Activated CD8-positive, alpha-beta memory T cell treated with anti-CD3 and anti-CD28 coated beads, Interleukin-2, amount 10 ng/mL, durations not matched to agents 7 days and 5 days (primary cell): ENCODE measurements at regions not wholly inside any gene's neighbourhood (a gene's known extent, or its start where the extent isn't known, plus 50 kb on each side); places are given as distances from the start of the nearest gene placed in this dataset.
"Not testable (repeated sequence)": the region's sequence is repeated elsewhere in the genome, so short reads cannot be mapped to it uniquely, and the experiment has no call there.

Source experiments
- ATAC-seq: fragments of 150-1000 bp; cut with Tn5 transposase; one replicate; pipeline ENCODE4 v1.10.0; 2021; ENCODE audit warnings: moderate library complexity
- CTCF ChIA-PET: fragments of 350-600 bp; sonication (Branson Sonifier 250); formaldehyde crosslinking; loops from one replicate; lab custom pipeline; 2021; ENCODE audit warnings: antibody characterized with exemption; lab: Charles Lee
- DNase-seq: peaks from one replicate; pipeline ENCODE4 v3.0.0-alpha.2; 2020
- H3K27ac Mint-ChIP-seq: one replicate; pipeline ENCODE4 v1.8.0; 2021; ENCODE audit warnings: mild to moderate bottlenecking, mixed read lengths
- H3K27me3 Mint-ChIP-seq: one replicate; pipeline ENCODE4 v1.8.0; 2021; ENCODE audit warnings: mixed read lengths
- H3K36me3 Mint-ChIP-seq: one replicate; pipeline ENCODE4 v1.8.0; 2021; ENCODE audit warnings: mild to moderate bottlenecking, mixed read lengths
- H3K4me1 Mint-ChIP-seq: one replicate; pipeline ENCODE4 v1.8.0; 2021; ENCODE audit warnings: mixed read lengths
- H3K4me3 Mint-ChIP-seq: one replicate; pipeline ENCODE4 v1.8.0; 2021; ENCODE audit warnings: mild to moderate bottlenecking, moderate library complexity, mixed read lengths
- H3K9me3 Mint-ChIP-seq: one replicate; pipeline ENCODE4 v1.8.0; 2022; ENCODE audit warnings: low read depth, mixed read lengths

DNA sequence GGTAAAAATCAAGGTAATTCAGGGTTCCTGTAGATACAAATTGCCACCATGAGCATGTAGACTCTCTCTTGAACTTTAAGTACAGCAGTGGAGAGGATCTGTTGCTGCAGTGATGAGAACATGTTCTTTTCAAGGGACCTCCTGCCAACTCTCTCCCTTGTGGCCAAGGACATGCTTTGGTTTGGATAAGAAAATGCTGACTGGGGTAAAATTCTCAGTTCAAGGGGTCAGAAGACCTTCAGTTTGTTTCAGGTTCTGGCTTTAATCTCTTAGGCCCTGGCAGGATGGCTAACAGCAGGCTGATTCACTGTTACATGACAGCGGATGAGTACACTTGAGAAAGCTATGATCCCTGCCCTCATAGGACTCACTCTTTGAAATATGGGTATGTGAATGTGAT lies 299.2 kb upstream of the NMUR2 start:
- Mint-ChIP-seq H3K27ac (no peak overlapping the region), H3K36me3 (no peaks in the 10 kb centered on the region), H3K4me3 (no peak overlapping the region), H3K9me3 (peaks cover 3% of the 10 kb centered on the region), H3K4me1 (no peaks in the 10 kb centered on the region), H3K27me3 (no peaks in the 10 kb centered on the region)
- no peak for DNase-seq
- ATAC-seq, result no peak
- CTCF ChIA-PET, result no interaction called here

DNA sequence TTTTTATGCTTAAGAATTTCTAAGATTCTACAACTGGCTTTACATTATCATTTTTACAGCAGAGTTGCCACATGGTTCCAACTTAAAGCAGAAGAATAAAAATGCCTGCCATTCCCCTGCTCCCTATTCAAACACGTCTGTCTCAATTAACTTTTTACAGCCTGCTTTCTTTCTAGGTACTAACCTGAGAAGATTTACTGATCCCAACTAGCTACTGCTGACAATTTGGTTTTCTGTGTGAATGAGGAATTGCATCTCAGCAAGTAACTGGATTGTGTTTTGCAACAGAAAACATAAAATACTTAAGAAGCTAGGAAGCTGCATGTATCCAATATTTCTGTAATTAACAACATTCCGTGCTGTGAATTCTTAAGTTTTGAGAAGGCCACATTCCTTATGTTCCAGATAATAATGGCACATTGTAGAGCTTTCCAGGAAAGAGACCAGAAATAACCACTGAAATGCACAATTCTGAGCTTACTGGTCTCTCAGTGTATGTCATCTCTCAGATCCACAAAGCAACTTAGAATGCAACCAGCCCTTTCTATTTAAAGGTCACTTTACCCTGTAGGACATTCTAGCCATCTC lies 306.8 kb upstream of the NMUR2 start:
- Mint-ChIP-seq H3K27me3 (no peaks in the 10 kb centered on the region), H3K27ac (no peak overlapping the region), H3K36me3 (no peaks in the 10 kb centered on the region), H3K4me3 (no peak overlapping the region), H3K9me3 (peaks cover 5% of the 10 kb centered on the region), H3K4me1 (no peaks in the 10 kb centered on the region)
- CTCF ChIA-PET, result no interaction called here
- no peak for ATAC-seq
- no peak for DNase-seq

DNA sequence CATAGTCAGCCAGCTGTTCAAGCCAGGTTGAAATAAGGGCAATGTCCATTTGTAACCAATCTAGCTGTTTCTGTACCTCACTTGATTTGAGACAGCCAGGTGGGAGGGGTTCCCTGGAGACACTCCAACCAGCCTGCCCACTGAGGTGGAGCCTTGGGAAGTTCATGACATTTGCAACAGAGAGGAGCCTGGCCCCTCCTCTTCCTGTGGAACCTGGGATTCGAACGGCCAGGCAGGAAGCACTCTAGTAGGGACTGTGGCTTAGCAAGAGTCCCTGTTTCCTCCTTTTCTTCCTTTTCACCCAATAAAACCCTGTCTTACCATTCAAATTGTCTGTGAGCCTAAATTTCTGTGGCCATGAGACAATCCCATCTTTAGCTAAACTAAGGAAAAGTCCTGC lies 312.3 kb upstream of the NMUR2 start:
- Mint-ChIP-seq H3K27ac (no peak overlapping the region), H3K4me1 (no peaks in the 10 kb centered on the region), H3K36me3 (no peaks in the 10 kb centered on the region), H3K27me3 (no peaks in the 10 kb centered on the region), H3K9me3 (peaks cover 3% of the 10 kb centered on the region), H3K4me3 (no peak overlapping the region)
- ATAC-seq, result no peak
- CTCF ChIA-PET, result no interaction called here
- no peak for DNase-seq

DNA sequence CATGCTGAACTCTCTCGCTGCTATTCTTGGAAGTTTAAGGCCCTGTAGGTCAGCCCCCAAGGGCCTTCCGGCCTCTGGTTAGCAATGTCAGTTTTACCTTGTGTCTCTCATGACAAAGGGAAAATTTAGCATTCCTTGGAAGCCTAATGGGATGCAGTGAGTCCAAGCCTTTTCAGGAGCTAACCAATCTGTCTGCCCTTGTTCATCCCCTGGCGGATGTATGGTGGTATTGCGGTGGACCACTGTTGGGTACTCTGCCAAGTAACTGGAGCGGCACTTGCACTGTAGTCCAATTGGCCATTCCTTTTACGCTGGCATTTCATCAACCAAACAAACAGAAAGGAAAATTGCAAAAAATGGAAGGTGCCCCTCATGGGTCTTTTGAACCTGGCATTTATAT lies 318.4 kb upstream of the NMUR2 start:
- Mint-ChIP-seq H3K9me3 (peaks cover 6% of the 10 kb centered on the region), H3K36me3 (no peaks in the 10 kb centered on the region), H3K4me1 (no peaks in the 10 kb centered on the region), H3K4me3 (no peak overlapping the region), H3K27me3 (no peaks in the 10 kb centered on the region), H3K27ac (no peak overlapping the region)
- no peak for ATAC-seq
- DNase-seq, result no peak
- CTCF ChIA-PET, result no interaction called here

DNA sequence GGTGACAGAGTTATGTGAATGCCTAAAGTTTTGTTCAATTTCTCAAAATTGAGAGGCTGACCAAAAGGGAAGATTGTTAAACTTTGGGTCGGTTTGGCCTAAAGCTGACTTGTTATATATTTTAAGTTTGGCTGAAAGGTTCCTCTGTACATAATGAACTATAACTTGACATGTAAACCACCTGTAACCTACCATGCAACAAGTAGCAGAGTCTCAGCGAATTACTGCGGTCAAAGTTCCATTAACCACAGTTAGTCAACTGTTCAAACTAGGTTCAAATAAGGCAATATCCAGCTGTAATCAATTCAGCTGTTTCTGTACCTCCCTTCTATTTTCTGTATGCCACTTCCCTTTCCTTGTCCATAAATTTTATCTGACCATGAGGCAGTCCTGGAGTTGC lies 325.1 kb upstream of the NMUR2 start:
- DNase-seq (no peak), ATAC-seq (no peak)
- Mint-ChIP-seq H3K4me1 (no peaks in the 10 kb centered on the region), H3K27ac (no peak overlapping the region), H3K4me3 (no peak overlapping the region), H3K36me3 (no peaks in the 10 kb centered on the region), H3K27me3 (no peaks in the 10 kb centered on the region), H3K9me3 (no peaks in the 10 kb centered on the region)
- CTCF ChIA-PET, result no interaction called here

DNA sequence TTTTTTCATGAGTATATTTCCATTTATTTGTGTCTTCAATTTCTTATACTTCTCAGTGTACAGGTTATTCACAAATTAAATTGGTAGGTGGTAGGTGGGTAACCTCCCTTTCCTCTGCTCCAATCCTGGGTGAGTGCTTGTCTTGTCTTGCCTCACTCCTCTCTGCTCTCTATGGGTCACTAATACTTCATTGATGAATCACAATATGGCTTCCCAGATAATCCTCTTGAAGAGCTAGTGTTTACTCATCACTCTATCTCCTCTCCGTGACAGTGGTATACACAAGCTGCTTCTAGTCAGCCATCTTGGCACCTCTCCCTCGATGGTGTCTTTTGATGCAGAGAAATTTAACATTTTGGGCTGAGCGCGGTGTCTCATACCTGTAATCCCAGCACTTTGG lies 331.8 kb upstream of the NMUR2 start:
- Mint-ChIP-seq H3K4me1 (no peaks in the 10 kb centered on the region), H3K27ac (no peak overlapping the region), H3K9me3 (peaks cover 9% of the 10 kb centered on the region), H3K4me3 (no peak overlapping the region), H3K27me3 (no peaks in the 10 kb centered on the region), H3K36me3 (no peaks in the 10 kb centered on the region)
- CTCF ChIA-PET, result no interaction called here
- DNase-seq (no peak), ATAC-seq (no peak)

DNA sequence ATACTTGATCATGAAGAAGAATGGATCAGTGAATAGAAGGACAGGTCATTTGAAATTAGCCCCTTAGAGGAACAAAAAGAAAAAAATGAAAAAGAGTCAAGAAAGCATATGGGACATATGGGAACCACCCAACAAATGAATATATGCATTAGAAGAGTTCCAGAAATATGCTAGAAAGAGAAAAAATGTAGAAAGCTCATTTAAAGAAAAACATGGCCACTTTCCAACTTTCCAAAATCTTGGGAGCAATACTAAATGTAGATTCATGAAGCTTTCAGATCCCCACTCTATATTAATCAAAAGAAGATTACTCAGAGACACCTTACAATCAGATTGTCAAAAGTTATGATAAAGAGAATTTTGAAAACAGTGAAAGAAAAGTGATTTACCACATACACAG lies 334.8 kb upstream of the NMUR2 start:
- ATAC-seq (no peak), DNase-seq (no peak)
- Mint-ChIP-seq H3K36me3 (no peaks in the 10 kb centered on the region), H3K27ac (no peak overlapping the region), H3K9me3 (peaks cover 9% of the 10 kb centered on the region), H3K27me3 (no peaks in the 10 kb centered on the region), H3K4me1 (no peaks in the 10 kb centered on the region), H3K4me3 (no peak overlapping the region)
- CTCF ChIA-PET, result no interaction called here

DNA sequence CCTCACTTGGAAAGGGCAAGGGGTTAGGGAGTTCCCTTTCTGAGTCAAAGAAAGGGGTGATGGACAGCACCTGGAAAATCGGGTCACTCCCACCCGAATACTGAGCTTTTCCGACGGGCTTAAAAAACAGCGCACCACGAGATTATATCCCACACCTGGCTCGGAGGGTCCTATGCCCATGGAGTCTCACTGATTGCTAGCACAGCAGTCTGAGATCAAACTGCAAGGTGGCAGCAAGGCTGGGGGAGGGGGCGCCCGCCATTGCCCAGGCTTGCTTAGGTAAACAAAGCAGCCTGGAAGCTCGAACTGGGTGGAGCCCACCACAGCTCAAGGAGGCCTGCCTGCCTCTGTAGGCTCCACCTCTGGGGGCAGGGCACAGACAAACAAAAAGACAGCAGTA lies 336.0 kb upstream of the NMUR2 start:
- H3K27me3 Mint-ChIP-seq, result not testable (repeated sequence)

DNA sequence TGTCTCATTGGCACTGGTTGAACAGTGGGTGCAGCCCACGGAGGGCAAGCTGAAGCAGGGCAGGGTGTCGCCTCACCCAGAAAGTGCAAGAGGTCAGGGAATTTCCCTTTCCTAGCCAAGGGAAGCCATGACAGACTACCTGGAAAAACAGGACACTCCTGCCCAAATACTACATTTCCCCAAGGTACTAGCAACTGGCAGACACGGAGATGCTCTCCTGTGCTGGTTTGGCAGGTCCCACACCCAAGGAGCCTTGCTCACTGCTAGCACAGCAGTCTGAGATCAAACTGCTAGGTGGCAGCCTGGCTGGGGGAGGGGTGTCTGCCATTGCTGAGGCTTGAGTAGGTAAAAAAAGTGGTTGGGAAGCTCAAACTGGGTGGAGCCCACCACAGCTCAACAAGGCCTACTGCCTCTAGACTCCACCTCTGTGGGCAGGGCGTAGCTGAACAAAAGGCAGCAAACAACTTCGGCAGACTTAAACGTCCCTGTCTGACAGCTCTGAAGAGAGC lies 382.7 kb upstream of the NMUR2 start:
- DNase-seq, H3K4me1 Mint-ChIP-seq, CTCF ChIA-PET, H3K36me3 Mint-ChIP-seq, H3K4me3 Mint-ChIP-seq, H3K27ac Mint-ChIP-seq, H3K9me3 Mint-ChIP-seq, H3K27me3 Mint-ChIP-seq, ATAC-seq: not testable (repeated sequence)

More for the DNA sequence above, 336.0 kb upstream of the NMUR2 start:
- H3K27ac Mint-ChIP-seq, ATAC-seq, DNase-seq, H3K36me3 Mint-ChIP-seq, H3K4me3 Mint-ChIP-seq, CTCF ChIA-PET, H3K4me1 Mint-ChIP-seq, H3K9me3 Mint-ChIP-seq: not testable (repeated sequence)

DNA sequence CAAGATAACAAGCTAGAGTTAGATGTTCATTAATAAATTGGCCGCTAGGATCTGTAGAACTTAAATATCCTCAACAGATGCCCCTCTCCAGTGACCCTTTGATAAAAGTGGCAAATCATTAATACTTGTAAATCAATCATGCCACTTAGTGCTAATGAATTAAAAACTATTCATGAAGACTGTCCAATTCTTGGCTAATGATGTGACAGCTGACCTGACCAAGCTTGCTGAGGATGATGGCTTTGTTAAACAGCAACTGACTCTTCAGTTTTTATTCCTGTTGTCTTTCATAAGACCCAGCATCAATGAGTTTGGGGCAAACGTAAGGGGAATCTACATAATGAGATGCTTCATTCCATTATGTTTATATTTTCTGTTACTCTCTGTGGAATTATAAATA lies 396.8 kb upstream of the NMUR2 start:
- ATAC-seq (no peak), DNase-seq (no peak)
- CTCF ChIA-PET, result no interaction called here
- H3K27ac Mint-ChIP-seq, result no peak overlapping the region
- no peaks in the 10 kb centered on the region for H3K9me3 Mint-ChIP-seq
- no peaks in the 10 kb centered on the region for H3K27me3 Mint-ChIP-seq
- no peak overlapping the region for H3K4me3 Mint-ChIP-seq
- no peaks in the 10 kb centered on the region for H3K36me3 Mint-ChIP-seq
- H3K4me1 Mint-ChIP-seq, result no peaks in the 10 kb centered on the region

DNA sequence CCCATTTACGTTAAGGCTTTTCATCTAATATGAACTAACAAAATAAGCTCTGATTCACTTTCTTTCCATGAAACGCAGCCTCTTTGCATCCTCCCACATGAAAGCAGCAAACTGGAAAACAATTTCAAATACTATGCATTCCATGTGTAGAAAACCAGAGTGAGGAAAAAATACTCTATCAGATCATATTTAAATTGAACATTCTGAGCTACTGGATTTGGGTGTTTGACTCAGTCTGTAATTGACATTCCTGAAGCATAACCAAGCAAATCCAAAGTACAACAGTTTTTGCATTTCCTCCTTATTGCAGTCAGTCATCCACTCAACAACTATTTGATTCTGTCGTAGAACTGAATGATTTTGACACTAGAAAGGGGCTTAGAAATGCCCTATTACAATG lies 399.1 kb upstream of the NMUR2 start:
- H3K4me1 Mint-ChIP-seq, result no peaks in the 10 kb centered on the region
- DNase-seq (no peak), ATAC-seq (no peak)
- no peaks in the 10 kb centered on the region for H3K9me3 Mint-ChIP-seq
- no peaks in the 10 kb centered on the region for H3K36me3 Mint-ChIP-seq
- CTCF ChIA-PET, result no interaction called here
- H3K27ac Mint-ChIP-seq, result no peak overlapping the region
- no peak overlapping the region for H3K4me3 Mint-ChIP-seq
- no peaks in the 10 kb centered on the region for H3K27me3 Mint-ChIP-seq

DNA sequence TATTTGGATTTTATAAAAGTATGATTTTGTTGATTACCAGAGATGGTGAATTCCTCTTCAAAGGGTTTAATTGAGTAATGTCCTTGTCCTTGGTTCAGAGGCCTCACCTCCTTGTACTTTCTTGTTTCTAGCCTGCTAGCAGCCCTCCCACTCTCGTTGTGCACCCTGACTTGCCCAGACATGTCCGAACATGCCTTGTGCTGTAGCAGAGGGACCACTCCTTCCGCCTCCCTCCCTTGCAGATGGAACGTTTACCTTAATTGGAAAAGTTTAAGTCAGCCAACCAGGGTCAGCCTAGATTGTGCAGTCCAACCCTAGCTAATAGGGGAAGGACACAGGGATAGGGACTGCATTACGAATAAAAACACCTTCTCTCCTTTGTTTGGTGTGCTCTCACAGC lies 406.9 kb upstream of the NMUR2 start:
- ATAC-seq (no peak), DNase-seq (no peak)
- H3K4me1 Mint-ChIP-seq, result no peaks in the 10 kb centered on the region
- peaks cover 3% of the 10 kb centered on the region for H3K9me3 Mint-ChIP-seq
- H3K27me3 Mint-ChIP-seq, result no peaks in the 10 kb centered on the region
- no peak overlapping the region for H3K27ac Mint-ChIP-seq
- H3K4me3 Mint-ChIP-seq, result no peak overlapping the region
- no peaks in the 10 kb centered on the region for H3K36me3 Mint-ChIP-seq
- CTCF ChIA-PET, result no interaction called here

DNA sequence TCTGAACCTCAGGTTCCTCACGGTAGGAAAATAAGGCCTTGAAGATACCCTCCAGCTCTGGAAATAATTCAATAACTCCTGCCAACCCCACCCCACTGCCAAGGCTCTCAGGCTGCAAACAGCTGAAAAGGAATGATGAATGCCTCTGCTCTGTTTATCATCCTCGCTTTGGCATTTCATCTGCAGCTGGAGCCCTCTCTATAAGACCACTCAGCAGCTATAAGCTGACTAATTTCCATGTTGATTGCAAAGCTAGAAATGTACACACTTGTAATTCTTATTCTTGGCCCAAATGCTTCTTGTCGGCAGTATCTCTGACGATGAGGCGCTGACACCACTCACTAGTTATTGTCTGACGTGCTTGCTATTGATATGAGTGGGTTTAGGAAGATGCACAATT lies 408.4 kb upstream of the NMUR2 start:
- no peak overlapping the region for H3K27ac Mint-ChIP-seq
- H3K4me3 Mint-ChIP-seq, result no peak overlapping the region
- H3K4me1 Mint-ChIP-seq, result no peaks in the 10 kb centered on the region
- ATAC-seq (no peak), DNase-seq (no peak)
- CTCF ChIA-PET, result no interaction called here
- H3K27me3 Mint-ChIP-seq, result no peaks in the 10 kb centered on the region
- H3K9me3 Mint-ChIP-seq, result peaks cover 3% of the 10 kb centered on the region
- H3K36me3 Mint-ChIP-seq, result no peaks in the 10 kb centered on the region

DNA sequence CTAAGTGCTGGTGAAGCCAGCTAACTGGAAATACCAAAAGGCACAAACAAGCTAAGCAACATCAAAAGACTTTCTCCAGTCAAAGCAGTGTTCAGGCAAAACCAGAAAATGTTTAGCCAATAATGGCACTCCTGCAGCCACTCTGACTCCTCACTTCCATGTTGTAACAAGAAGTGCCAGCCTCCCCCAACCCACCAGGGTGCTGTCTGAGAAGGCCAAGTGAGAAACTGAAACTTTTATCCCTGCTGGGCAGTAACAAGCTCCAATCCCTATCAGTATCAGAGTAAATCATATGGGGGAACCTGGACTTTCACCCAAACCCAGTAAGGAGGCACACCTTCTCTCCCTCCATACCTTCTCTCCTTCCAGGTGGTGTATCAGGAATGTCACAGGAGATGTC lies 414.8 kb upstream of the NMUR2 start:
- Mint-ChIP-seq H3K4me3 (no peak overlapping the region), H3K27ac (no peak overlapping the region), H3K27me3 (no peaks in the 10 kb centered on the region), H3K4me1 (no peaks in the 10 kb centered on the region), H3K9me3 (no peaks in the 10 kb centered on the region), H3K36me3 (no peaks in the 10 kb centered on the region)
- DNase-seq, result no peak
- CTCF ChIA-PET, result no interaction called here
- no peak for ATAC-seq

DNA sequence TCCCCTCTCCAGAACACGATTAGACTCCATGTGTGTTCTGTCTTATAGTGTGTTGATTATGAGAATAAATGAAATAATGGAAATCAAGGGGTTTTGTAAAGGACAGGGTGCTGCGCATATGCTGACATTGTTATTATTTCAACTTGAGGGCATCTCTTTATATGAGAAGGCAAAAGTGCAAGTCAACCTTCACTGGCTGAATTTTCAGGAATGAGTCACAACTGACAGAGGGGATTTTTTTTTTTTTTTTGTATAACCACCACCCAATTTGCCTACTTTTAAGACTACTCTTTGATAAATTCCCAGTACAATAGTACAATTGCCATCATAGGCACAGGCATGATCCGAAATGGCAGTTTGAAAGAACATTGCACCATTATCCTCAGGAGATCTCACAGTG lies 419.2 kb upstream of the NMUR2 start:
- no peaks in the 10 kb centered on the region for H3K27me3 Mint-ChIP-seq
- no peaks in the 10 kb centered on the region for H3K36me3 Mint-ChIP-seq
- no peak overlapping the region for H3K27ac Mint-ChIP-seq
- DNase-seq, result no peak
- CTCF ChIA-PET, result no interaction called here
- H3K4me3 Mint-ChIP-seq, result no peak overlapping the region
- no peak for ATAC-seq
- H3K9me3 Mint-ChIP-seq, result no peaks in the 10 kb centered on the region
- no peaks in the 10 kb centered on the region for H3K4me1 Mint-ChIP-seq
